ENCODE measurements at regions not wholly inside any gene's neighbourhood (a gene's known extent, or its start where the extent isn't known, plus 50 kb on each side); places are given as distances from the start of the nearest gene placed in this dataset.

DNA sequence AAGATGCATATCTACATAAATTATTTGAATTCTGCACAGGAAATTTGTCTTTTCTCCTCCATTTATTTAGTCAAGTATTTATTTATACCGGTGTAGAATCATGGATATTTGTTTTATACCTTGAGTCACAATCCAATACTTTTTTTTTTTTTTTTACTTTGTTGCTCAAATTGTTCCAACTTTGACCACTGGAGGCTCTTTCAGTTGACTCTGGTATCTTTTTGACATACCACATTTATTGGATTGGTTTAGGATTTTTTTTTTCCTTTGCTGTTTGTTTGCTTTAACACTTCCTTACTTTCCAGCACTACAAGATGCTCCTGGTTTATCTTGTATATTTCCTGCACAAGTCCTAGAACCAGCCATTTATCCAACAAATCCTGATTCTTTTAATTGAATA lies 543.1 kb upstream of the RIOK2 start:
- no peak overlapping the region for H3K4me3 ChIP-seq (ENCODE audit: low read length)
- no peak overlapping the region for H3K27ac ChIP-seq (ENCODE audit: low read depth, low read length)
- H3K4me1 ChIP-seq (ENCODE audit: insufficient read depth, low read length), result no peaks in the 10 kb centered on the region
- H3K36me3 ChIP-seq (ENCODE audit: insufficient read depth, low read length), result no peaks in the 10 kb centered on the region
- H3K9ac ChIP-seq (ENCODE audit: low read depth, low read length), result no peak overlapping the region
- no peaks in the 10 kb centered on the region for H3K27me3 ChIP-seq (ENCODE audit: insufficient read depth, low read length)
- H3K9me3 ChIP-seq (ENCODE audit: insufficient read depth, low read depth, low read length), result peaks cover 17% of the 10 kb centered on the region
- no CpG with 5 or more reads among the region's 1 CpG for WGBS

DNA sequence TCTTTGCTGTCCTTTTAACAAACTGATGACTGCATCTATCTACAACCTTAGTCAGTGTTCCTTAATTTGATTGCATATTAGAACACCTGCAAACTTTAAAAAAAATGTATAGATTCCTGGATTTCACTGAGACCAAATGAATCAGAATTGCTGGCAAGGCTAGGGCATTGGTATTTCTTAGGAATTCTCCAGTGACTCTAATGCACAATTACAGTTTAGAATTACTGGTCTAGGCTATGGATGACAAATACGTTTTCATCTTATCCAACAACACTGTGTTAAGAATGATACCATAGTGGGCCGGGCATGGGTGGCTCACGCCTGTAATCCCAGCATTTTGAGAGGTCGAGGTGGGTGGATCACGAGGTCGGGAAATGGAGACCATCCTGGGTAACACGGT lies 545.9 kb upstream of the RIOK2 start:
- no peaks in the 10 kb centered on the region for H3K4me1 ChIP-seq (ENCODE audit: insufficient read depth, low read length)
- H3K27ac ChIP-seq (ENCODE audit: low read depth, low read length), result no peak overlapping the region
- no peaks in the 10 kb centered on the region for H3K36me3 ChIP-seq (ENCODE audit: insufficient read depth, low read length)
- no peak overlapping the region for H3K9ac ChIP-seq (ENCODE audit: low read depth, low read length)
- no peaks in the 10 kb centered on the region for H3K27me3 ChIP-seq (ENCODE audit: insufficient read depth, low read length)
- peaks cover 8% of the 10 kb centered on the region; the same call in 1 of the 2 replicates for H3K9me3 ChIP-seq (ENCODE audit: insufficient read depth, low read depth, low read length)
- no peak overlapping the region for H3K4me3 ChIP-seq (ENCODE audit: low read length)
- WGBS, result 94% methylated on average over 7 of the region's 7 CpGs

DNA sequence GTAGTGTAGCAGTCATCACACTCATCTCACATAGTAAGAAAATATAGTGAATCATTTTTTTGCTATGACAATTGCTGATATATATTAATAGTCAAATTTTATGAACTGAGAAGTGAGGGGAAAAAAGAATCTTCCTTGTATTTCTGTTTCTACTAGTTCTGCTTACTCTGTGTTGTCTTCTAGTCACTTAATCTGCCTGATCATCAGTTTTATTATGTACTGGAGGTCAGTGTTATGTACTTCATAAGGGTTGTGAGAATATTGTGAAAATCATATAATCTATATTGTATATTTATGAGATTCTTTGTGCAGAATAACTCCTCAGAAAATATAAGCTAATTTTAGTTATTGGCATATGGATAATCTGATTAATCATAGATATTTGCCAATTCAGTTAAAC lies 546.9 kb upstream of the RIOK2 start:
- H3K9me3 ChIP-seq (ENCODE audit: insufficient read depth, low read depth, low read length), result no peaks in the 10 kb centered on the region
- no peaks in the 10 kb centered on the region for H3K4me1 ChIP-seq (ENCODE audit: insufficient read depth, low read length)
- no peak overlapping the region for H3K4me3 ChIP-seq (ENCODE audit: low read length)
- H3K9ac ChIP-seq (ENCODE audit: low read depth, low read length), result no peak overlapping the region
- H3K27me3 ChIP-seq (ENCODE audit: insufficient read depth, low read length), result no peaks in the 10 kb centered on the region
- no peaks in the 10 kb centered on the region for H3K36me3 ChIP-seq (ENCODE audit: insufficient read depth, low read length)
- H3K27ac ChIP-seq (ENCODE audit: low read depth, low read length), result no peak overlapping the region

- Histone ChIP-seq H3K4me3 (ENCODE audit: low read length) (no peak overlapping the region), H3K36me3 (ENCODE audit: insufficient read depth, low read length) (no peaks in the 10 kb centered on the region), H3K9ac (ENCODE audit: low read depth, low read length) (no peak overlapping the region), H3K9me3 (ENCODE audit: insufficient read depth, low read depth, low read length) (no peaks in the 10 kb centered on the region), H3K4me1 (ENCODE audit: insufficient read depth, low read length) (no peaks in the 10 kb centered on the region), H3K27me3 (ENCODE audit: insufficient read depth, low read length) (no peaks in the 10 kb centered on the region), H3K27ac (ENCODE audit: low read depth, low read length) (no peak overlapping the region)
- WGBS, result 94% methylated on average over 2 of the region's 3 CpGs
Measured at GRCh38 chr5:97735209-97735608, 552.2 kb upstream of the RIOK2 start.

GRCh38 chr5:97737608-97738007 lies 554.6 kb upstream of the RIOK2 start:
- Histone ChIP-seq H3K27me3 (ENCODE audit: insufficient read depth, low read length) (no peaks in the 10 kb centered on the region), H3K36me3 (ENCODE audit: insufficient read depth, low read length) (no peaks in the 10 kb centered on the region), H3K4me1 (ENCODE audit: insufficient read depth, low read length) (no peaks in the 10 kb centered on the region), H3K9me3 (ENCODE audit: insufficient read depth, low read depth, low read length) (no peaks in the 10 kb centered on the region), H3K27ac (ENCODE audit: low read depth, low read length) (no peak overlapping the region), H3K9ac (ENCODE audit: low read depth, low read length) (no peak overlapping the region), H3K4me3 (ENCODE audit: low read length) (no peak overlapping the region)
- WGBS, result 93% methylated on average over 6 of the region's 6 CpGs

DNA sequence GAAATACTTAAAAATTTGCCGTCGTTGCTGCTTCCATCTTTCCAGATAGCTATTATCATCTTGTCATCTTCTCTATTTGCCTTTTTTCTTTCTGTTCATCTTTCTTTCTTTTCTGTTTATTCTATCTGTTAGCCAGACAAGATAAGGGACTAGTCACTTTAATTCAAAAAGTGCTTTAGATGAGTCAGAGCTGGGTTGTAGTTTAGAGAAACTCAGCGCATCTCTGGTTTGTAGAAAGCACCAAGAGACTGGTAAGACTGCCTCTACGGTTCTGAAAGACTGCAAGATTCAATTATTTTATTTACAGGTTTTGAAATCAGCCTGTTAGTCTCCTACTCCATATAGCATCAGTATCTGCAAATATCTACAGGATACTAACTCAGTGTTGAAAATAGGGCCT lies 562.8 kb upstream of the RIOK2 start:
- Histone ChIP-seq H3K27me3 (ENCODE audit: insufficient read depth, low read length) (no peaks in the 10 kb centered on the region), H3K9ac (ENCODE audit: low read depth, low read length) (no peak overlapping the region), H3K27ac (ENCODE audit: low read depth, low read length) (no peak overlapping the region), H3K4me1 (ENCODE audit: insufficient read depth, low read length) (no peaks in the 10 kb centered on the region), H3K4me3 (ENCODE audit: low read length) (no peak overlapping the region), H3K9me3 (ENCODE audit: insufficient read depth, low read depth, low read length) (no peaks in the 10 kb centered on the region), H3K36me3 (ENCODE audit: insufficient read depth, low read length) (no peaks in the 10 kb centered on the region)
- WGBS, result 97% methylated on average over 4 of the region's 4 CpGs

- WGBS, result 99% methylated on average over 2 of the region's 2 CpGs
- Histone ChIP-seq H3K9me3 (ENCODE audit: insufficient read depth, low read depth, low read length) (no peaks in the 10 kb centered on the region), H3K27ac (ENCODE audit: low read depth, low read length) (no peak overlapping the region), H3K9ac (ENCODE audit: low read depth, low read length) (no peak overlapping the region), H3K27me3 (ENCODE audit: insufficient read depth, low read length) (no peaks in the 10 kb centered on the region), H3K36me3 (ENCODE audit: insufficient read depth, low read length) (no peaks in the 10 kb centered on the region), H3K4me3 (ENCODE audit: low read length) (no peak overlapping the region), H3K4me1 (ENCODE audit: insufficient read depth, low read length) (no peaks in the 10 kb centered on the region)
Measured at GRCh38 chr5:97750576-97750975, 567.5 kb upstream of the RIOK2 start.

DNA sequence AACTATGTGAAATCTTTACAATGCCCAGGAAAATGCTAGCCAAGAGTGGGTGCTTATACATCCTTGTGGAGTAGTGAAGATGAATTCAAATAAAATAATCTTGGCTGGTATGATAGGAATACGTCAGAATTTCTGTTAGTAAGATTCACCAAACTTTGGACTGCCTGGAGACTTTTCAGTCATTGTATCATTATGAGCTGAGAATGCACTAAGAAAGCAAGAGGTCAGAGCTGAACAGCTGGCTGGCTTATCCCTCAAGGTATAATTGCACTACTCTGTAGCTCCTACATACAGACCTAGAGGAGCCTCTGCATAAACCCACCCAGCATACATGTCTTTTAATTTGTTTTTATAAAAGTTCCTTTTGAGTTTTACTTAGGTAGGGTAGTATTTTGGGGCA lies 568.5 kb upstream of the RIOK2 start:
- H3K4me3 ChIP-seq (ENCODE audit: low read length), result no peak overlapping the region
- H3K36me3 ChIP-seq (ENCODE audit: insufficient read depth, low read length), result no peaks in the 10 kb centered on the region
- H3K9me3 ChIP-seq (ENCODE audit: insufficient read depth, low read depth, low read length), result no peaks in the 10 kb centered on the region
- H3K27ac ChIP-seq (ENCODE audit: low read depth, low read length), result no peak overlapping the region
- no peaks in the 10 kb centered on the region for H3K4me1 ChIP-seq (ENCODE audit: insufficient read depth, low read length)
- H3K9ac ChIP-seq (ENCODE audit: low read depth, low read length), result no peak overlapping the region
- 87% methylated on average over 1 of the region's 1 CpG for whole genome bisulfite sequencing
- no peaks in the 10 kb centered on the region for H3K27me3 ChIP-seq (ENCODE audit: insufficient read depth, low read length)

DNA sequence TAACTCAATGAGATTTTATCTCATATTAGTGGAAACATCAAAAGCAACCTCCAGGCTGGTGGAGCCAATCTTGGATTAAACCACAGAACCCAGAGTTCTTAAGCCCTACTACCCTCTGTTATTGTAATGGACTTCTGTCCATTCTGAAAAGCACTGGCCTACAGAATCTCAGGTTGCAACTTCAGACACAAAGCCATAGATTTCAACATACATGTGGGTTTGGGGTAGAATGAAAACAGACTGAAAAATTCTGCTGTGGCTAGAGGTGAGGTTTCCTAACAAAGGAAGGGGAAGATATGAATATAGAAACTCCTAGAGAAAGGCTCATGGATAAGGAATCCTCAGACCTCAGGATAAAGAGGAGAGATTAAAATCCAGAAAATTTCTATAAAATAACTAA lies 569.8 kb upstream of the RIOK2 start:
- Histone ChIP-seq H3K27ac (ENCODE audit: low read depth, low read length) (no peak overlapping the region), H3K4me1 (ENCODE audit: insufficient read depth, low read length) (no peaks in the 10 kb centered on the region), H3K9me3 (ENCODE audit: insufficient read depth, low read depth, low read length) (no peaks in the 10 kb centered on the region), H3K27me3 (ENCODE audit: insufficient read depth, low read length) (no peaks in the 10 kb centered on the region), H3K9ac (ENCODE audit: low read depth, low read length) (no peak overlapping the region), H3K36me3 (ENCODE audit: insufficient read depth, low read length) (no peaks in the 10 kb centered on the region), H3K4me3 (ENCODE audit: low read length) (no peak overlapping the region)

- H3K9ac ChIP-seq (ENCODE audit: low read depth, low read length), result no peak overlapping the region
Measured at GRCh38 chr5:97762483-97762882, 579.4 kb upstream of the RIOK2 start.

DNA sequence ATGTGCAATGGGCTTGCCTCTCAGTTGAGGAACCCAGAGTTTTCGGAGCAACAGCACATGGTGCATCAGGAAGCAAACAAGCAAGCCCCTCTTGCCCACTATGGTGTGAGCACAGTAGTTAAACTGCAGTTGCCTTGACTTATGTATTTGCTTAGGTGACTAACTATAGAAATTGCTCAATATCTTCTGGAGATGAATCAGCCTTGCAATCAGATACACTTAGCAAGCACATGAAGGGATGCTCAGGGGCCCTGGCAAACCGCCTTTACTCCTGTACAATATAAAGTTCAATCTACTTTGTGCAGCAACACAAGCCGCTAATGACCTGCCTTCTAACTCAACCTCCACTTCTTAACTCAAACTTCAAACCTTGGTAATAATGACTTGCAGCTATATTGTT lies 581.7 kb upstream of the RIOK2 start:
- Histone ChIP-seq H3K9me3 (ENCODE audit: insufficient read depth, low read depth, low read length) (no peaks in the 10 kb centered on the region), H3K27ac (ENCODE audit: low read depth, low read length) (no peak overlapping the region), H3K36me3 (ENCODE audit: insufficient read depth, low read length) (no peaks in the 10 kb centered on the region), H3K27me3 (ENCODE audit: insufficient read depth, low read length) (no peaks in the 10 kb centered on the region), H3K9ac (ENCODE audit: low read depth, low read length) (no peak overlapping the region), H3K4me1 (ENCODE audit: insufficient read depth, low read length) (no peaks in the 10 kb centered on the region), H3K4me3 (ENCODE audit: low read length) (no peak overlapping the region)
- 97% methylated on average over 3 of the region's 3 CpGs for WGBS

More at GRCh38 chr5:97762483-97762882, 579.4 kb upstream of the RIOK2 start:
- H3K27me3 ChIP-seq (ENCODE audit: insufficient read depth, low read length), result no peaks in the 10 kb centered on the region
- H3K27ac ChIP-seq (ENCODE audit: low read depth, low read length), result no peak overlapping the region
- H3K4me3 ChIP-seq (ENCODE audit: low read length), result no peak overlapping the region
- no peaks in the 10 kb centered on the region for H3K4me1 ChIP-seq (ENCODE audit: insufficient read depth, low read length)
- no peaks in the 10 kb centered on the region for H3K9me3 ChIP-seq (ENCODE audit: insufficient read depth, low read depth, low read length)
- no peaks in the 10 kb centered on the region for H3K36me3 ChIP-seq (ENCODE audit: insufficient read depth, low read length)

DNA sequence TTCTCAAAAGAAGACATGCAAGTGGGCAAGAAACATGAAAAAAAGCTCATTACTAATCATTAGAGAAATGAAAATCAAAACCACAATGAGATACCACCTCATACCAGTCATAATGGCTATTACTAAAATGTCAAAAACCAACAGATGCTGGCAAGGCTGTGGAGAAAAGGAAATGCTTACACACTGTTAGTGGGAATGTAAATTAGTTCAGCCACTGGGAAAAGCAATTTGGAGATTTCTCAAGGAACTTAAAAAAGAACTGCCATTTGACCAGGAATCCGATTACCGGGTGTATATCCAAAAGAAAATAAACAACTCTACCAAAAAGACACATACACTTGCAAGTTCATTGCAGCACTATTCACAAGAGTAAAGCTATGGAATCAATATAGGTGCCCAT lies 595.4 kb upstream of the RIOK2 start:
- Histone ChIP-seq H3K9me3 (ENCODE audit: insufficient read depth, low read depth, low read length) (0 out of 2 replicates have a peak, but pooled peaks cover 2% of the 10 kb centered on the region), H3K27me3 (ENCODE audit: insufficient read depth, low read length) (no peaks in the 10 kb centered on the region)
- 97% methylated on average over 2 of the region's 2 CpGs for WGBS

More for the DNA sequence above, 595.4 kb upstream of the RIOK2 start:
- no peaks in the 10 kb centered on the region for H3K4me1 ChIP-seq (ENCODE audit: insufficient read depth, low read length)
- no peak overlapping the region for H3K4me3 ChIP-seq (ENCODE audit: low read length)
- H3K9ac ChIP-seq (ENCODE audit: low read depth, low read length), result no peak overlapping the region
- no peaks in the 10 kb centered on the region for H3K36me3 ChIP-seq (ENCODE audit: insufficient read depth, low read length)
- no peak overlapping the region for H3K27ac ChIP-seq (ENCODE audit: low read depth, low read length)
